ENCODE measurements at regions not wholly inside any gene's neighbourhood (a gene's known extent, or its start where the extent isn't known, plus 50 kb on each side); places are given as distances from the start of the nearest gene placed in this dataset.
"Not testable (repeated sequence)": the region's sequence is repeated elsewhere in the genome, so short reads cannot be mapped to it uniquely, and the experiment has no call there.

DNA sequence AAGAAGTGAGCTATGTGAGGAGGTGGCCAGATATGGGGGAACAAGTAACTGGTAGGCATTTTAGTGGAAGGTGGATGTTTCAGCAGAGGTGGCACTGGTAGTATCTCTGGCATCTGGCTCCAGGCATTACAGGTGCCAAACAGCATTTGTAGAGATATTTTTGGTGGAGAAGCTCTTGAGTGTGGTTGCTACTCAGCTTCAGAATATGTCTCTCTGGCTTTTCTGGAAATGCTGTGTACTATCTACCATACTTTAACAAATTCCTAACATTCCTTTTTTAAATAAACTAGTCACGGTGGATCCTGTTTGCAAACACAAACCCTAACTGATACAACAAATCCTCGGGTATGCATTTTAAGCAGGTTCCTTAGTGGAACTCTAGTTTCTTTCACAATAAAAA is 128.0 kb downstream of the BARX2 start:
- DNase-seq = no peak

DNA sequence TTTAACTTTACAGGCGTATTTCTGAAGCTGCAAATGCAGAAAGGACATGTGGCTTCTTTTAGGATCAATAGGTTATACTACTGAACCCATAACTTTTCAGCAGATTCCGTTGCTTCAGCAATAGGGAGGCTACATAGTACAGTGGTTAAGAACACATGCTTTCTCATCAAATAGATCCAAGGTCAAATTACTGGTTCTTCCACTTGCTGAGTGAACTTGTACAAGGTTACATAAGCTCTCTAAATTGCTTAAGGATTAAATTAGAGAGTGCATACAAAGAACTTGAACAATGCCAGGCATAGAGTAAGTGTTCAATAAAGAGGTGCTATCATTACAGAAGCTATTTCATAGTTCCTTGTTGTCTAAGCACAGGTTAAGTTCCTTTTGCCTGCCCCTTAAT is 129.6 kb downstream of the BARX2 start:
- no peak for DNase-seq

DNA sequence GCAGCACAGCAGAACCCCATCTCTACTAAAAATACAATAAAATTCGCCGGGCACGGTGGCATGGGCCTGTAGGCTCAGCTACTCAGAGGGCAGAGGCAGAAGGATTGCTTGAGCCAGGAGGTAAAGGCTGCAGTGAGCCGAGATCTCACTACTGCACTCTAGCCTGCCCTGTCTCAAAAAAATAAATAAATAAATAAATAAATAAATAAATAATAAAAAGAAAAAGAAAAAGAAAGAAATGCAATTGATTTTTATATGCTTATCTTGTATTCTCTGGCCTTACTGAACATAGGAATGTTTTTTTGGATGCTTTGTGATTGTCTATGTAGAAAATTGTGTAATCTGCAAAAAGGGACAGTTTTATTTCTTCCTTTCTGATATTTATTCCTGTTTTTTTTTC is 132.5 kb downstream of the BARX2 start:
- DNase-seq = no peak

DNA sequence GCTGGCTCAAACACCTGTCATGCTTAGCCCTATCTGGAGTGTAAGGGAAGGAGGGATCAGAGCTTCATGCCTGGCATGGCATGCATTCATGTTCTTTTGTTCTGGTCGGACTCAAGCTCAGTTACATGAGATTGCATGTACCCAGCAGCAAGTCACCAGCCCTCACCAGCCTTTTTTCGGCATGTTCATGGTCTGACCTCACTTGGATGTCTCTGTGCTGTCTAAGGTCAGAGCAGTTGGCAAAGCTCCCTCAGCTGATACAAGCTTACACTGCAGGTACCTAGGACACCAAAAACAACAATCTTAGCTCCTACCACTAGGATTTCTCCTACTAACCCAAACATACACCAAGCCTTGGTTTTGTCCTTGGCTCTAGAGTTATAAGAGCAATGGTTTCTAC is 152.6 kb downstream of the BARX2 start:
- peak; percentile 21 for DNase-seq

DNA sequence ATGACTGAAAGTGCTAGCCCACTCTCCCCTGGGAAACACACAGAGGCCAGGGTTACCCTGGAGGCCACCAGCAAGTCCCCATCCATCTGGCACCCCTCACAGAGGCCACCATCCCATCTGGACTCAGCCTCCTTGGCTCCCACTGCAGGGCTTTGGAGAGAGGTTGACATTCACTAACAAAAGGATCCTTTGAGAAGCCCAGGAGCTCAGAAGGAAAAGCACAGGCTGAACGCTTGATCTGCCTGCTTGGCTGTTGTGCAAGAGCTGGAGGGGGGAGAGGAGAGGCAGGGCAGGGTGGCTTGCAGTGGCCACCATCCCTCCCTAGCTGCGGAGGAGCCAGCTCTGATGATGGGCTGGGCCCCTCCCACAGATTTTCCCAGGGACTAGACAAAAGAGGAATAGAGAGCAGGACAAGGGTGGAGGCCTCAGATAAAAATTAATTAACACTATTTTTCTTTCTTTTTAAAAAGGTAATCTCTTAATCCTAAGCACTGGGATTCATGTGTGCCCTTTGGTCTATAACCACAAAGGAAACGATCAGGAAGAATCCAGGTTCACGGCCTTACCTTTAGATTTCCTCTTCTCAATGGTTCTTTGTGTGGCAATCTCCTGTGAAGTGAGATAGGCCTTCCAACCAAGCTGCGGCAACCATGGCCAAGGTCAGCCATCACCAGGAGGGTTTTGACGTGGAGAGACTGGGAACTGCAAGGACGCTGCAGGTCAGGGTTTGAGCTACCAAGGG is 154.7 kb downstream of the BARX2 start:
- DNase-seq = no peak

DNA sequence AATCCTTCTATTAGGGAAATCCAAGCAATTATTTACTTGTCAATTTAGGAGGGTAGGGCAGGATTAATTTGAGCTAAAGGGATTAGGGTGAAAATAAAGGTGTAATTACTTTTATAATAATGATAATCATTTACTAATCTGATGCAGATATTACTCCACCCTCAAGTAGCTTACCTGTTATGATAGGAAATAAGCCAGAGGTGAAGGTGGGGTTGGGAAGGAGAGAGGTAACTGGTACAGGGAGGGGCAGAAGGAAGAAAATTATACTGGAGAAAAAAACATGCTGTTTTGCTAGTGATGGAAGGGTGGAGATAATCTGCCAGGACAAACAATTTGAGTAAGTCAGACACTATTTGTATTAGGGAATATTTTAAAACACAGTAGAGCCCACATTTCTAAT is 157.7 kb downstream of the BARX2 start:
- DNase-seq = no peak

- no peak for DNase-seq
Observed at GRCh38 chr11:129536338-129536737, 160.7 kb downstream of the BARX2 start.

GRCh38 chr11:129538323-129538722 is 162.7 kb downstream of the BARX2 start:
- no peak for DNase-seq

DNA sequence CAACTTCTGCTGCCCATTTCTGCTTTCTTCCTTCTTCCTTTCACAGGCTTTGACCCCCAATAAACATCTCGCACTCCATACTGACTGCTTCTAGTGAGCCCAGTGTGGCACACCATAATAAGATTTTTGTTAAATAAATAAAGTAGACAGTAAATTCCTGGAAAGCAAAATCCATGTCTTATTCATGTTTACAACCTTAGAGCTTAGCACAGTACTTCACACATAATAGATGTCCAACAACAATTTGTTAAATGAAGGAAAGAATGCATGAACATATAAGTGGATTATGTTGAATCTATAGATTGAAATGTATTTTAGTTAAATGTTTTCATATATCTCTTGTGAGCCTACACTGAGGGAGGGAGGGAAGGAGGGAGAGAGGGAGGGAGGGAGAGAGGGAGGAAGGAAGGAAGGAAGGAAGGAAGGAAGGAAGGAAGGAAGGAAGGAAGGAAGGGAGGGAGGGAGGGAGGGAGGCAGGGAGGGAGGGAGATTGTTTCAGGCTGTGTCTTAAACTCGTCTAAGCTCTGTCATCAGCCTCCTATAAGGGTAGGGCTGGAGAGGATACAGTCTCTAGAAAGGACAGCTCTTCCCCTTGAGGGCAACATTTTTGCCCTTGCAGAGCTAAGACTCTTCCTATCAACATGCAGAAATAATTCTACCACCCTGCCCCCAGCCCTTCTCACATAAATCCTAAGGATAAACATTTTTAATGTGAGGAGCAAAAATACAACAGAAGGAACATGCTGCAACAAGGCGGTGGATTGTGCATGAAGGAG is 168.1 kb downstream of the BARX2 start:
- no peak for DNase-seq

- no peak for DNase-seq
Observed at GRCh38 chr11:129544691-129545090, 169.0 kb downstream of the BARX2 start.

GRCh38 chr11:129546266-129546665 is 170.6 kb downstream of the BARX2 start:
- DNase-seq = no peak

DNA sequence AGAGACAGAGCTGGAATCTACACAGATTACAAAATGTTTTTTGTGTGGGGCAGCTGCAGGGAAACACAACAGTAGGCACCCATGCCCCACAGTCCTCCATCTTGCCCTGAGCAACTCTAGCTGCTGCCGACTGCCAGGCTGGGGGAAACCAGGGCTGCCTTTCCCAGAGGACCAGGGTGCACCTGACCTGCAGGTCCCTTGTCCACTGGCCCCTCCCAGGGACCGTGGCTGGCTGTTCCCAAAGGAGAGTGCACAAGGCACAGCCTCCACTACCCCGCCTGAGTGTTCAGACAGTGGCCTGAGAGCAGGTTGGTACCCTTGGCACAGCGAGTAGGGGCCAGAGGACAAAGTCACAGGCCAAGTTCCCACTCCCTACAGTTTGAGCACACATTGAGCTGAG is 181.8 kb downstream of the BARX2 start:
- no peak for DNase-seq

- DNase-seq = no peak
Observed at GRCh38 chr11:129569007-129569406, 193.4 kb downstream of the BARX2 start.

DNA sequence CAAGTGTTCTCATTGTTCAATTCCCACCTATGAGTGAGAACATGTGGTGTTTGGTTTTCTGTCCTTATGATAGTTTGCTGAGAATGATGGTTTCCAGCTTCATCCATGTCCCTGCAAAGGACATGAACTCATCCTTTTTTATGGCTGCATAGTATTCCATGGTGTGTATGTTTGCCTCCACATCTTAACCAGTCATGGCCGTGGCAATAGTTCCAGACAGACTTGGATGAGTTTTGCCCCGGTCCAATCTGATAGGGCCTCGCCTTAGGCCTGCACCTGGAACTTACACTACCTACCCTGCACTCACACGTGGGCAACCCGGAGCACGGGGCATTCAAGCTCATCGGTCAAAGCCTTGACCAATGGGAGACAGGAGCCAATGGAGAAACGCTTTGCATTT is 197.0 kb downstream of the BARX2 start:
- not testable (repeated sequence) for DNase-seq

DNA sequence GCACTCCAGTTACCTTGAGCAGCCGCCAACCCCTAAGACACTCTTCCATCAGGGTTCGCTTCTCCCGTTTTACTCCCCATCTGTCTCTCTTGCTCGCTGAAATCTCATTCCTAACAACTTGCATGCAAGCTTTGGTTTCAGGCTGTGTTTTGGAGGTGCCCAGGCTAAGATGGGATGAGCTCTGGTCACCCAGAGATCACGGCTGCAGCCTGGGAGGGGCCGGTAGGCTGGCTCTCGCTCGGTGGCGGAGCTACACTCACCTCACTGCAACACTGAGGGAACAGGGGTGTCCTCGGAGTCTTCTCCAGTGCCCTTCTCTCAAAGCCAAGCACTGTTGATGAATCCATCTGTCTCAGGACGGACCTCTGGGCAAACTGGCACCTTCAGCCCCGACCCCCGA is 197.5 kb downstream of the BARX2 start:
- DNase-seq = no peak

DNA sequence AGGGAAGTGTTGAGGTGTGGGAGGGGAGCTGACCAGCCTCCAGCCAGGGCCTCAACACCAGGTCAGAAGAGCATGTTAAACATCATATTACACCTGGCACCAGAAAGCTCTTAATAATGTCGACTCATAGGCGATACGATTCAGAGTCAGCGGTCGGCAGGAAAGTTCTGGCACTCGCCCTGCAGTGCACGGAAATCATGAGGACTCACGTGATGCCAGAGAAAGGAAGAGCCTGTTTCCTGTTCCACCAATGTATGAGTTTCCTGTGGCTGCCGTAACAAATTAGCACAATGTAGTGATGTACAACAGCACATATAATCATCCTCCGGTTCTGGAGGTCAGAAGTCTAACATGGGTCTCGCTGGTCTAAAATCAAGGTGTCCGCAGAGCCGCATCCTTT is 198.8 kb downstream of the BARX2 start:
- no peak for DNase-seq

- no peak for DNase-seq
Observed at GRCh38 chr11:129576652-129577051, 201.0 kb downstream of the BARX2 start.

DNA sequence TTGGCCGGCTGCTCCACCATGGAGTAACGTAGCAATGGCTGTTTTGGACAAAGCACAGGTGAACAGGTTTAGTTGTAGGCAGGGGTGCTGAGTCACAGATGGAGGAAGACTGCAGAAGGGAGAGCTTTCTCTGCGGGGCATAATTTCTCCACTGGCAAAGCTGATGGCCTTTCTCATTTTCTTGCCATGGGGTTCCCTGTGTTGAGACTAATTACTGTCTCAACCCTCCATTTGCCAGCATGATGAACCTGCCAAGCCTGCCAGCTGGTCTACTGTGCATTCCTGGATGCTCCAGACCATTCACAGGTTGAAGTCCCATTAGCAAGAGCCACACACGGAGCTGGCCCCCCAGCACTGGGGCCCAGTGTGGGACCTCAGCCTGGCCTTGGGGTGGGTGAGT is 202.4 kb downstream of the BARX2 start:
- no peak for DNase-seq

- DNase-seq = no peak
Observed at GRCh38 chr11:129580278-129580677, 204.6 kb downstream of the BARX2 start.

DNA sequence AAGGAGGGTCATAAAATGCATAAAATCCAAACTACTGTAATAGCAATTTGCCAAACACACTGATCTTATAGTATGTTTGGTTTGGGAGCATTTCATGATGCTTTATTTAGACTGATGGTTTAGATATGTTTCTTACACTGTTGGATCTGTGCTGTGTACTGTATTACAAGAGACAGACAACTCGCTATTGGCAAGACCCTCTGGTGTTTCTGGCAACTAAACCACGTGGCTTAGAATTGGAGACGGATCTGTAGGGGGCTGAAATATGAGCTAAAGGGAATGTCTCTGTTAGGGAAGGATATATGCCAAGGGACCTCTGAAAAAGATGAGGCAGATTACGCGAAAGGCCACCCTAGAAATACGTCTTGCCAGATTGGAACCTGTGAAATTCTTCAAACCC is 208.7 kb downstream of the BARX2 start:
- DNase-seq = no peak

DNA sequence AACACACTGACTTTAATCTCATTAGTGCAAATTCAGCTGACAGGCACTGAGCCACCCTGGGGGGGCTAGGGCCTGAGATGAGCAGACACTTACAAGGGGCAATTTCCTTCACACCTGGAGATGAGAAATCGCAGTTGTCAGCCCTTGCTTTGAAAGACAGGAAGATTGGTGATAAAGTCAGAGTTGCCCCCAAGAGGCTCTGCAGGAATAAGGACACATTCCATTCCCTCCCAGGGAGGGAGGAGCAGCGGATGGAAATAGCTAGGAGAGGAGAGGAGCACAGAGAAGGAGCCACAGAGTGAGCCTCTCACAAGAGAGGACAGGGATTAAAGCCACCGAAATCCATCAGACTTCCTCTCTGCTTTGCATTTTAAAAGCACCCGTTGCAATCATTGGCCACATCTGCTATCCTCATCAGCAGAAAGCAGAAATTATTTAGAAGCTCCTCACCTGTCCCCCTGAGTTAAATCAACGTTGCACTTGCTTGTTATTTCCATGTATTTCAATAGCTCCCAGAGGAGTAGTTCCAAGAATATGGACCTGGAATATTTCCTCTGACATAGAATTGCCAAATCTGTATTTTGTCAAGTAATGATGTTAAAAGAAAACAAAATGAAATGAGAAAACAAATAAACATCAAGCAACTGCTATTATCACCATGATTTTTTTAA is 213.7 kb downstream of the BARX2 start:
- no peak for DNase-seq

GRCh38 chr11:129590030-129590752 is 214.5 kb downstream of the BARX2 start:
- DNase-seq = no peak

DNA sequence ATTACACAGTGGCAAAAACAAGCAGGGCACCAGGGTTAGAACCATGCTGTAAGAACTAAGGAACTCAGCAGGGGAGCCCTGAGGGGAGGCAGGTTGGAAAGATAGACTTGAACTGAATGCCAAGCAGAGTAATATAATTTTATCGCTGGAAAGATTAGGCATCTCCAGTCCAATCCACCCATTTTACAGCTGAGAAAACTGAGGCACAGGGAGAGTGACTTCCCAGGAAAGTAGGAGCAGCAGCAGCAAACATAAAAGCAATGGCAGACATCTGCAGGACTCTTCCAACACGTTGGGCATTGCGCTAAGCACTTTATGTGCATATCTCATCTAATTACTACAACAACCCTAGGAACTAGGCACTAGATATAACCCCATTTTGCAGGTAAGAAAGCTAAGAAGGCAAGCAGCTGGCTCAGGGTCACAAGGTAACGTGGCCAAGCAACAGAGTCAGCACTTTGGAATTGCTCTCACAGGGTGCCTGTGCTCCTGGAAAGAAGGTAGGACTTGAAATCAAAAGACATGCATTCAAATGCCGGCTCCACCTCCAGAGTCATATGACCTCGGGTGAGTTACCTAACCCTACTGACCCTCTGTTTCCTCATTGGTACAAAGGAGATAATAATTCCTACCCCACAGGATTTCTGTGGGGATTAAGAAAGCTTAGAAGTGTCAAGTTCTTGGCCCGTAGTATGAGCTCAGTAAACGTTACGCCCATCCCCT is 215.3 kb downstream of the BARX2 start:
- no peak for DNase-seq
